ENCODE measurements at regions not wholly inside any gene's neighbourhood (a gene's known extent, or its start where the extent isn't known, plus 50 kb on each side); places are given as distances from the start of the nearest gene placed in this dataset.

DNA sequence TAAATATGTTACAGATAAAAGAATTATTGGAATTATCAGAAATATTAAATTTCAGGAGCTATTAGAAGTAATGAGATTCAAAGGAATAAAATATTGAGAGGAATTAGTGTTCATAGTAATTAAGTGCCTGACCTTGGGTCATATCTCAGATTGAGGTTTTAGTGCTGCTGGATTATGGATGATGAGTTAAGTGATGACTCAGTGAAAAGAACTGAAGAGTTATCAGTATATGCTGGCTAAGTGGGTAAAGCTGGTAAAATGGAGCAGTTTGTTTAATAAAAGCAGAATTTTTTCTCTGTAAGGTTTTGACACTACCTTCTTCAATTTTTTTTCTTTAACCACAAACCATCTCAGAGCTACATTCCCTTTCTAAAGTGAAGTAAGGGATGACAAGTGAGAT lies 206.7 kb downstream of the MANEA start:
- Histone ChIP-seq H3K4me1 (ENCODE audit: low read length) (no peaks in the 10 kb centered on the region), H3K27me3 (ENCODE audit: low read depth, low read length) (no peaks in the 10 kb centered on the region), H3K9me3 (ENCODE audit: insufficient read depth, low read length) (no peaks in the 10 kb centered on the region), H3K27ac (ENCODE audit: low read length) (no peak overlapping the region), H3K79me2 (ENCODE audit: low read length) (no peaks in the 10 kb centered on the region), H3K36me3 (replicated peaks; ENCODE audit: low read depth, low read length) (no peaks in the 10 kb centered on the region), H3K9ac (ENCODE audit: low read length) (no peak overlapping the region), H2AFZ (ENCODE audit: low read depth, low read length) (no peak overlapping the region), H3K4me3 (ENCODE audit: low read length) (no peak overlapping the region), H4K20me1 (ENCODE audit: insufficient read depth, low read length) (no peaks in the 10 kb centered on the region), H3K4me2 (ENCODE audit: low read length) (no peak overlapping the region)
- TF ChIP-seq EZH2phosphoT487 (IDR thresholded peaks at IDR 0.05; ENCODE audit: low read depth) (no peak), CTCF (IDR thresholded peaks at IDR 0.05; ENCODE audit: low read depth, low read length) (no peak)

DNA sequence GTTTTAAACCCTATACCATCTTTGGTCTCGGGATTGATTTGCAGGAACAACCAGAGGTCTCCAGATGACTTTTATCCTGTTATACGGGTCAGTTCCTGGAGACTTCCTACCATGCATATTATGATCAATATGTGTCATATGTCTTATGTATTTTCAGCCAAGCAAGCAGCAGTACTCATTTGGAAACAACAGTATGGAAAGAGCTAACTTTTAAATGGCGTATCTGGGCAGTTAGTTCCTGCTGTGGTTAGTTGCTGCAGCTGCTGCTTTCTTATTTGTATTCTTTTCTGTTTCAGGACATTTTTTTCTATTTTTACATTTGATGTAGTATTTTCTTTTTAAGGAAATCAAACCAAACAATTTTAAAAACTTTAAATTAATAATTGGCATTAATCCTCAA lies 207.5 kb downstream of the MANEA start:
- TF ChIP-seq EZH2phosphoT487 (IDR thresholded peaks at IDR 0.05; ENCODE audit: low read depth) (no peak), CTCF (IDR thresholded peaks at IDR 0.05; ENCODE audit: low read depth, low read length) (no peak)
- Histone ChIP-seq H3K36me3 (replicated peaks; ENCODE audit: low read depth, low read length) (no peaks in the 10 kb centered on the region), H3K27ac (ENCODE audit: low read length) (no peak overlapping the region), H3K9ac (ENCODE audit: low read length) (no peak overlapping the region), H3K4me1 (ENCODE audit: low read length) (no peaks in the 10 kb centered on the region), H3K9me3 (ENCODE audit: insufficient read depth, low read length) (no peaks in the 10 kb centered on the region), H4K20me1 (ENCODE audit: insufficient read depth, low read length) (no peaks in the 10 kb centered on the region), H3K4me3 (ENCODE audit: low read length) (no peak overlapping the region), H2AFZ (ENCODE audit: low read depth, low read length) (no peak overlapping the region), H3K79me2 (ENCODE audit: low read length) (no peaks in the 10 kb centered on the region), H3K4me2 (ENCODE audit: low read length) (no peak overlapping the region), H3K27me3 (ENCODE audit: low read depth, low read length) (no peaks in the 10 kb centered on the region)

DNA sequence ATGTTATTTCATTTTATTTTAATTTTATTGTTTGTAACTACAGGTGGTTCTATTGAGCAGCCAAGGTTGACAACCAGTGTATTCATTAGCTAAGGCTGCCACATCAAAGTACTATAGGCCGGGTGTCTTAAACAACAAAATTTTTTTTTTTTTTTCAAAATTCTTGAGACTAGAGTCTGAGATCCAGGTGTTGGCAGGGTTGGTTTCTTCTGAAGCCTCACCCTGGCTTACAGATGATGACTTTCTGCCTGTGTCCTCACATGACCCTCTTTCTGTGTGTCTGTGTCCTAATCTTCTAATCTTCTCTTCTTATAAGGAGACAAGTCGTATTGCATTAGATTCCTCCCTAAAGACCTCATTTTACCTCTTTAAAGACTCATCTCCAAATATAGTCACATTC lies 208.4 kb downstream of the MANEA start:
- H2AFZ ChIP-seq (ENCODE audit: low read depth, low read length): no peak overlapping the region
- no peaks in the 10 kb centered on the region for H3K79me2 ChIP-seq (ENCODE audit: low read length)
- H3K9me3 ChIP-seq (ENCODE audit: insufficient read depth, low read length): no peaks in the 10 kb centered on the region
- no peaks in the 10 kb centered on the region for H3K36me3 ChIP-seq (replicated peaks; ENCODE audit: low read depth, low read length)
- H4K20me1 ChIP-seq (ENCODE audit: insufficient read depth, low read length): no peaks in the 10 kb centered on the region
- H3K27ac ChIP-seq (ENCODE audit: low read length): no peak overlapping the region
- H3K9ac ChIP-seq (ENCODE audit: low read length): no peak overlapping the region
- no peak overlapping the region for H3K4me2 ChIP-seq (ENCODE audit: low read length)
- no peaks in the 10 kb centered on the region for H3K4me1 ChIP-seq (ENCODE audit: low read length)
- TF ChIP-seq CTCF (IDR thresholded peaks at IDR 0.05; ENCODE audit: low read depth, low read length) (no peak), EZH2phosphoT487 (IDR thresholded peaks at IDR 0.05; ENCODE audit: low read depth) (no peak)
- no peaks in the 10 kb centered on the region for H3K27me3 ChIP-seq (ENCODE audit: low read depth, low read length)
- no peak overlapping the region for H3K4me3 ChIP-seq (ENCODE audit: low read length)

GRCh38 chr6:95786802-95787201 lies 209.5 kb downstream of the MANEA start:
- Histone ChIP-seq H3K4me1 (ENCODE audit: low read length) (no peaks in the 10 kb centered on the region), H3K4me2 (ENCODE audit: low read length) (no peak overlapping the region), H4K20me1 (ENCODE audit: insufficient read depth, low read length) (no peaks in the 10 kb centered on the region), H3K79me2 (ENCODE audit: low read length) (no peaks in the 10 kb centered on the region), H3K27ac (ENCODE audit: low read length) (no peak overlapping the region), H3K9me3 (ENCODE audit: insufficient read depth, low read length) (no peaks in the 10 kb centered on the region), H3K9ac (ENCODE audit: low read length) (no peak overlapping the region), H3K27me3 (ENCODE audit: low read depth, low read length) (no peaks in the 10 kb centered on the region), H2AFZ (ENCODE audit: low read depth, low read length) (no peak overlapping the region), H3K36me3 (replicated peaks; ENCODE audit: low read depth, low read length) (no peaks in the 10 kb centered on the region), H3K4me3 (ENCODE audit: low read length) (no peak overlapping the region)
- TF ChIP-seq EZH2phosphoT487 (IDR thresholded peaks at IDR 0.05; ENCODE audit: low read depth) (no peak), CTCF (IDR thresholded peaks at IDR 0.05; ENCODE audit: low read depth, low read length) (no peak)

Data from OCI-LY3 (cell line).